Liver (tissue), 8 donors: ENCODE measurements at regions not wholly inside any gene's neighbourhood (a gene's known extent, or its start where the extent isn't known, plus 50 kb on each side); places are given as distances from the start of the nearest gene placed in this dataset.

Experiments used
- DNase-seq: peaks from one replicate; pipeline ENCODE4 v3.0.0-alpha.2; 2017; ENCODE audit warnings: low spot score
- H3K27ac ChIP-seq, 2 donors: one replicate each; pipeline ENCODE4 v1.7.0; 2013; ENCODE audit warnings: inconsistent platforms in 2 of 2, low read length in 2 of 2, control low read depth in 1 of 2, low read depth in 1 of 2, mild to moderate bottlenecking in 1 of 2
- H3K27me3 ChIP-seq, 4 donors: one replicate each; pipeline versions ENCODE4 v1.6.1 to v1.7.0; 2013; ENCODE audit warnings: low read length in 3 of 4, inconsistent platforms in 1 of 4, mild to moderate bottlenecking in 1 of 4, moderate library complexity in 1 of 4; ENCODE audit not compliant: control insufficient read depth in 4 of 4, insufficient read depth in 4 of 4
- H3K36me3 ChIP-seq, 4 donors: one replicate each; pipeline versions ENCODE4 v1.6.1 to v1.7.0; 2013; ENCODE audit warnings: low read length in 3 of 4, mild to moderate bottlenecking in 3 of 4, low read depth in 1 of 4, moderate library complexity in 1 of 4; ENCODE audit not compliant: control insufficient read depth in 4 of 4, insufficient read depth in 3 of 4
- H3K4me1 ChIP-seq, 4 donors: one replicate each; pipeline versions ENCODE4 v1.6.1 to v1.7.0; 2013; ENCODE audit warnings: low read length in 3 of 4, mild to moderate bottlenecking in 3 of 4, moderate library complexity in 1 of 4; ENCODE audit not compliant: control insufficient read depth in 4 of 4, insufficient read depth in 4 of 4
- H3K4me3 ChIP-seq, 3 donors: one replicate each; pipeline versions ENCODE4 v1.6.1 to v1.7.0; 2013; ENCODE audit warnings: low read length in 3 of 3, control low read depth in 1 of 3, low read depth in 1 of 3, mild to moderate bottlenecking in 1 of 3
- H3K9ac ChIP-seq, 2 donors: one replicate each; pipeline ENCODE4 v1.7.0; 2013; ENCODE audit warnings: low read length in 2 of 2, mild to moderate bottlenecking in 2 of 2, moderate library complexity in 2 of 2, control low read depth in 1 of 2, low read depth in 1 of 2
- H3K9me3 ChIP-seq, 4 donors: one replicate each; pipeline versions ENCODE4 v1.6.1 to v1.7.0; 2013; ENCODE audit warnings: low read length in 3 of 4; ENCODE audit not compliant: control insufficient read depth in 4 of 4
- EGR1 ChIP-seq, 2 donors: IDR thresholded peaks; 2 replicates each; pipeline ENCODE4 v1.6.1; 2016 to 2018; ENCODE audit warnings: antibody characterized with exemption in 2 of 2, low read depth in 2 of 2
- FOXA1 ChIP-seq: IDR thresholded peaks from 2 replicates; pipeline ENCODE4 v1.6.1; 2016; ENCODE audit warnings: antibody characterized with exemption
- FOXA2 ChIP-seq: IDR thresholded peaks from 2 replicates; pipeline ENCODE4 v1.6.1; 2016; ENCODE audit warnings: antibody characterized with exemption
- HNF4A ChIP-seq, 2 donors: conservative IDR thresholded peaks; 2 replicates each; pipeline ENCODE4 v1.6.1; 2016; ENCODE audit warnings: antibody characterized with exemption in 2 of 2, mild to moderate bottlenecking in 2 of 2
- HNF4G ChIP-seq: IDR thresholded peaks from 2 replicates; pipeline ENCODE4 v1.6.1; 2016; ENCODE audit warnings: antibody characterized with exemption
- JUND ChIP-seq, 2 donors: IDR thresholded peaks; 2 replicates each; pipeline ENCODE4 v1.6.1; 2016; ENCODE audit warnings: antibody characterized with exemption in 2 of 2
- MAX ChIP-seq: IDR thresholded peaks from 2 replicates; pipeline ENCODE4 v1.6.1; 2016; ENCODE audit warnings: antibody characterized with exemption
- NR2F2 ChIP-seq: IDR thresholded peaks from 2 replicates; pipeline ENCODE4 v1.6.1; 2016; ENCODE audit warnings: antibody characterized with exemption
- RAD21 ChIP-seq, 2 donors: IDR thresholded peaks; 2 replicates each; pipeline ENCODE4 v1.6.1; 2016; ENCODE audit warnings: antibody characterized with exemption in 2 of 2, mild to moderate bottlenecking in 2 of 2
- REST ChIP-seq: IDR thresholded peaks from 2 replicates; pipeline ENCODE4 v1.6.1; 2016; ENCODE audit warnings: antibody characterized with exemption, mild to moderate bottlenecking
- RXRA ChIP-seq, 2 donors: IDR thresholded peaks; 2 replicates each; pipeline ENCODE4 v1.6.1; 2017 to 2018; ENCODE audit warnings: antibody characterized with exemption in 2 of 2, mild to moderate bottlenecking in 1 of 2
- TAF1 ChIP-seq: conservative IDR thresholded peaks from 2 replicates; pipeline ENCODE4 v1.6.1; 2016; ENCODE audit warnings: antibody characterized with exemption, mild to moderate bottlenecking
- YY1 ChIP-seq: IDR thresholded peaks from 2 replicates; pipeline ENCODE4 v1.6.1; 2016; ENCODE audit warnings: antibody characterized with exemption, mild to moderate bottlenecking
- WGBS: extraction: QIAGEN DNeasy Blood & Tissue Kit; methylation state at CpG from one replicate; pipeline ENCODE4 v1.1.7; 2013; 5-methylcytosine and 5-hydroxymethylcytosine counted together
- TF ChIP-seq, protein P1 (sequence below): IDR thresholded peaks from 2 replicates; pipeline ENCODE4 v1.6.1; 2016; ENCODE audit warnings: antibody characterized with exemption
- TF ChIP-seq, protein P2 (sequence below): fragments of 150-350 bp; IDR thresholded peaks from 2 replicates; pipeline ENCODE4 v1.5.1; 2017; ENCODE audit warnings: improper control_type of control experiment, low read depth, low read length; ENCODE audit not compliant: missing input control
- donor health status: healthy.
- donor health status: healthy.
- donor health status: healthy.
- donor health status: healthy.
- donor health status: healthy.

DNA sequence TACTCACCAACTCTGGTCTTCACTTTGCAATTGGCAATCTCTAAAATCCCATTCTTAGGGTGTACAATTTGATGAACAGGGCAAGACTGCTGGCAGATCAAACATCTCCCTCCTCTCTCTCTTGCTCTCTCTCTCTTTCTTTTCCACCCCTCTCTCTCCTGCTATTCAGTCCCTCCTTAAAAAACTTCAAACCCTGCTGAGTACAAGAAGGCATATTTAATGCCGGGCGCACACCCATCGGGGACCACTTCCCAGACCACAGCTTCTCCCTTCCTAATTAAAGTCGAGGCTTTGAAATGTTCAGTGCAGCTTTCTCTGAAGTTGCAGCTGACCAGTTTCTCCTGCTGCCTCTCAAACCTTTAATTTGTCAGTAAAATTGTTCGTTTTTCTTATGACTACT, 185.4 kb upstream of the CDH11 start:
- Histone ChIP-seq H3K27me3 (peaks cover 0 to 2% (median 0%) of the 10 kb centered on the region in 4 donors), H3K4me1 (no peaks in the 10 kb centered on the region), H3K9ac (no peak overlapping the region), H3K36me3 (no peaks in the 10 kb centered on the region), H3K4me3 (no peak overlapping the region), H3K27ac (no peak overlapping the region), H3K9me3 (no peaks in the 10 kb centered on the region)
- TF ChIP-seq JUND (IDR thresholded peaks at IDR 0.05): no peak
- TF ChIP-seq RXRA (IDR thresholded peaks at IDR 0.05): no peak
- no peak for TF ChIP-seq RAD21 (IDR thresholded peaks at IDR 0.05)
- no peak for TF ChIP-seq EGR1 (IDR thresholded peaks at IDR 0.05; ENCODE audit: low read depth in 2 of 2)
- no peak for TF ChIP-seq REST
- TF ChIP-seq HNF4A (conservative IDR thresholded peaks at IDR 0.05): no peak
- TF ChIP-seq NR2F2: no peak
- TF ChIP-seq FOXA2: no peak
- TF ChIP-seq MAX: no peak
- TF ChIP-seq YY1: no peak
- 72% methylated on average over 5 of the region's 5 CpGs for WGBS
- no peak for DNase-seq

- H3K27me3 ChIP-seq: peaks cover 0 to 2% (median 0%) of the 10 kb centered on the region in 4 donors
- H3K4me1 ChIP-seq: no peaks in the 10 kb centered on the region
- TF ChIP-seq, protein P1, sequence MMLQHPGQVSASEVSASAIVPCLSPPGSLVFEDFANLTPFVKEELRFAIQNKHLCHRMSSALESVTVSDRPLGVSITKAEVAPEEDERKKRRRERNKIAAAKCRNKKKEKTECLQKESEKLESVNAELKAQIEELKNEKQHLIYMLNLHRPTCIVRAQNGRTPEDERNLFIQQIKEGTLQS: no peak
- TF ChIP-seq FOXA2: no peak
- TF ChIP-seq YY1: no peak
- no peak for TF ChIP-seq REST
- no peak for TF ChIP-seq FOXA1
- TF ChIP-seq HNF4A (conservative IDR thresholded peaks at IDR 0.05): no peak
- no peak for TF ChIP-seq HNF4G
- TF ChIP-seq, protein P2, sequence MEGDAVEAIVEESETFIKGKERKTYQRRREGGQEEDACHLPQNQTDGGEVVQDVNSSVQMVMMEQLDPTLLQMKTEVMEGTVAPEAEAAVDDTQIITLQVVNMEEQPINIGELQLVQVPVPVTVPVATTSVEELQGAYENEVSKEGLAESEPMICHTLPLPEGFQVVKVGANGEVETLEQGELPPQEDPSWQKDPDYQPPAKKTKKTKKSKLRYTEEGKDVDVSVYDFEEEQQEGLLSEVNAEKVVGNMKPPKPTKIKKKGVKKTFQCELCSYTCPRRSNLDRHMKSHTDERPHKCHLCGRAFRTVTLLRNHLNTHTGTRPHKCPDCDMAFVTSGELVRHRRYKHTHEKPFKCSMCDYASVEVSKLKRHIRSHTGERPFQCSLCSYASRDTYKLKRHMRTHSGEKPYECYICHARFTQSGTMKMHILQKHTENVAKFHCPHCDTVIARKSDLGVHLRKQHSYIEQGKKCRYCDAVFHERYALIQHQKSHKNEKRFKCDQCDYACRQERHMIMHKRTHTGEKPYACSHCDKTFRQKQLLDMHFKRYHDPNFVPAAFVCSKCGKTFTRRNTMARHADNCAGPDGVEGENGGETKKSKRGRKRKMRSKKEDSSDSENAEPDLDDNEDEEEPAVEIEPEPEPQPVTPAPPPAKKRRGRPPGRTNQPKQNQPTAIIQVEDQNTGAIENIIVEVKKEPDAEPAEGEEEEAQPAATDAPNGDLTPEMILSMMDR: no peak
- no peak for TF ChIP-seq TAF1
- TF ChIP-seq RXRA (IDR thresholded peaks at IDR 0.05): no peak
- 57% methylated on average over 2 of the region's 2 CpGs for WGBS
- DNase-seq: no peak
- H3K27ac ChIP-seq: no peak overlapping the region
- H3K36me3 ChIP-seq: no peaks in the 10 kb centered on the region
- H3K9me3 ChIP-seq: no peaks in the 10 kb centered on the region
- no peak overlapping the region for H3K4me3 ChIP-seq
- H3K9ac ChIP-seq: no peak overlapping the region
Measured at GRCh38 chr16:65306722-65307121, 184.9 kb upstream of the CDH11 start.
